Hepatocyte (in vitro differentiated cells): ENCODE measurements at regions not wholly inside any gene's neighbourhood (a gene's known extent, or its start where the extent isn't known, plus 50 kb on each side); places are given as distances from the start of the nearest gene placed in this dataset.

ENCODE experiments used
- DNase-seq: peaks from one replicate; pipeline ENCODE4 v3.0.0-alpha.2; 2016; ENCODE audit warnings: low spot score
- H2AFZ ChIP-seq: fragments of 200-600 bp; sonication (generic); 2 replicates; pipeline ENCODE4 v1.6.0; 2016; ENCODE audit warnings: antibody characterized with exemption, mild to moderate bottlenecking
- H3K27ac ChIP-seq: fragments of 200-600 bp; sonication (generic); 2 replicates; pipeline ENCODE4 v1.5.1; 2016; ENCODE audit warnings: mild to moderate bottlenecking
- H3K27me3 ChIP-seq: fragments of 200-600 bp; sonication (generic); 2 replicates; pipeline ENCODE4 v1.6.1; 2016
- H3K36me3 ChIP-seq: fragments of 200-600 bp; sonication (generic); replicated peaks from 2 replicates; pipeline ENCODE4 v1.5.1; 2016; ENCODE audit warnings: low read depth; ENCODE audit not compliant: insufficient read depth
- H3K4me1 ChIP-seq: fragments of 200-600 bp; sonication (generic); 2 replicates; pipeline ENCODE4 v1.5.1; 2016; ENCODE audit warnings: mild to moderate bottlenecking, moderate library complexity; ENCODE audit not compliant: insufficient read depth
- H3K4me2 ChIP-seq: fragments of 200-600 bp; sonication (generic); 2 replicates; pipeline ENCODE4 v1.6.0; 2016
- H3K4me3 ChIP-seq: fragments of 200-600 bp; sonication (generic); 2 replicates; pipeline ENCODE4 v1.5.1; 2016; ENCODE audit warnings: mild to moderate bottlenecking
- H3K79me2 ChIP-seq: fragments of 200-600 bp; sonication (generic); 2 replicates; pipeline ENCODE4 v1.6.0; 2017; ENCODE audit warnings: mild to moderate bottlenecking
- H3K9me2 ChIP-seq: fragments of 200-600 bp; sonication (generic); replicated peaks from 2 replicates; pipeline ENCODE4 v1.6.0; 2017; ENCODE audit warnings: mild to moderate bottlenecking; ENCODE audit not compliant: insufficient read depth
- H3K9me3 ChIP-seq: fragments of 200-600 bp; sonication (generic); 2 replicates; pipeline ENCODE4 v1.5.1; 2016; ENCODE audit warnings: low read depth, mild to moderate bottlenecking
- H4K20me1 ChIP-seq: fragments of 200-600 bp; sonication (generic); 2 replicates; pipeline ENCODE4 v1.6.0; 2016; ENCODE audit warnings: mild to moderate bottlenecking; ENCODE audit not compliant: insufficient read depth, poor library complexity, severe bottlenecking
- EZH2 ChIP-seq: fragments of 200-600 bp; sonication (generic); IDR thresholded peaks from 2 replicates; pipeline ENCODE4 v1.6.1; 2016; ENCODE audit warnings: antibody characterized with exemption, mild to moderate bottlenecking, borderline replicate concordance
- EZH2phosphoT487 ChIP-seq: fragments of 200-600 bp; sonication (generic); IDR thresholded peaks from one replicate; pipeline ENCODE4 v1.6.1; 2018; ENCODE audit warnings: antibody characterized with exemption, mild to moderate bottlenecking, low read depth, moderate library complexity; ENCODE audit not compliant: unreplicated experiment, severe bottlenecking
- whole genome bisulfite sequencing: methylation state at CpG from one replicate; pipeline ENCODE4 v1.1.6; 2016; ENCODE audit warnings: low lambda C conversion rate; ENCODE audit errors: missing lambda C conversion rate; 5-methylcytosine and 5-hydroxymethylcytosine counted together
- TF ChIP-seq, protein P1 (sequence below): fragments of 200-600 bp; sonication (generic); IDR thresholded peaks from 2 replicates; pipeline ENCODE4 v1.5.1; 2016; ENCODE audit warnings: antibody characterized with exemption, mild to moderate bottlenecking; ENCODE audit not compliant: poor library complexity

DNA sequence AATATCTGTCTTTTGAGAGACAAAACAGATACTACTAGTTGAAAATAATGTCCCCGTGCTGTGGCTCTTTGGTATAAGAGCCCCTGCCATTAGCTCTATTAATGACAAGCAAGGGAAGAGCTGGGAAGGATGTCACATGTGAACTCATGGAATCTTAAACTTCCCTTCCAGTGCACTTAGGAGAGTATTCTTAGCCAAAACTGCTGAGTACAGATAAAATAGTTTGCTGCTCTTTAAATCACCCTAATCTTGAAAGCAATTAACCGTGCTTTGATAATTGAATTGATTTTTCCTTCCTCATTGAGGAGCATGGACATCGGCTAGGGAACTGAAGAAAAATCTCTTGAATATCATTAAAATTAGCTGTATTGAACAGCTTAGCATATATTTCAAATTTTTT is 91.7 kb downstream of the SLC35B3 start:
- H3K9me2 ChIP-seq, result no peaks in the 10 kb centered on the region
- H3K4me1 ChIP-seq, result no peaks in the 10 kb centered on the region
- H3K36me3 ChIP-seq, result no peaks in the 10 kb centered on the region
- no peaks in the 10 kb centered on the region for H3K79me2 ChIP-seq
- TF ChIP-seq EZH2phosphoT487 (no peak), EZH2 (no peak)
- TF ChIP-seq, protein P1, sequence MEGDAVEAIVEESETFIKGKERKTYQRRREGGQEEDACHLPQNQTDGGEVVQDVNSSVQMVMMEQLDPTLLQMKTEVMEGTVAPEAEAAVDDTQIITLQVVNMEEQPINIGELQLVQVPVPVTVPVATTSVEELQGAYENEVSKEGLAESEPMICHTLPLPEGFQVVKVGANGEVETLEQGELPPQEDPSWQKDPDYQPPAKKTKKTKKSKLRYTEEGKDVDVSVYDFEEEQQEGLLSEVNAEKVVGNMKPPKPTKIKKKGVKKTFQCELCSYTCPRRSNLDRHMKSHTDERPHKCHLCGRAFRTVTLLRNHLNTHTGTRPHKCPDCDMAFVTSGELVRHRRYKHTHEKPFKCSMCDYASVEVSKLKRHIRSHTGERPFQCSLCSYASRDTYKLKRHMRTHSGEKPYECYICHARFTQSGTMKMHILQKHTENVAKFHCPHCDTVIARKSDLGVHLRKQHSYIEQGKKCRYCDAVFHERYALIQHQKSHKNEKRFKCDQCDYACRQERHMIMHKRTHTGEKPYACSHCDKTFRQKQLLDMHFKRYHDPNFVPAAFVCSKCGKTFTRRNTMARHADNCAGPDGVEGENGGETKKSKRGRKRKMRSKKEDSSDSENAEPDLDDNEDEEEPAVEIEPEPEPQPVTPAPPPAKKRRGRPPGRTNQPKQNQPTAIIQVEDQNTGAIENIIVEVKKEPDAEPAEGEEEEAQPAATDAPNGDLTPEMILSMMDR, result no peak
- DNase-seq, result no peak
- no peaks in the 10 kb centered on the region for H3K9me3 ChIP-seq
- WGBS, result 75% methylated on average over 3 of the region's 3 CpGs
- no peak overlapping the region for H3K27ac ChIP-seq
- no peaks in the 10 kb centered on the region for H3K27me3 ChIP-seq
- H3K4me2 ChIP-seq, result no peak overlapping the region
- H3K4me3 ChIP-seq, result no peak overlapping the region
- H2AFZ ChIP-seq, result no peak overlapping the region
- H4K20me1 ChIP-seq, result no peaks in the 10 kb centered on the region

DNA sequence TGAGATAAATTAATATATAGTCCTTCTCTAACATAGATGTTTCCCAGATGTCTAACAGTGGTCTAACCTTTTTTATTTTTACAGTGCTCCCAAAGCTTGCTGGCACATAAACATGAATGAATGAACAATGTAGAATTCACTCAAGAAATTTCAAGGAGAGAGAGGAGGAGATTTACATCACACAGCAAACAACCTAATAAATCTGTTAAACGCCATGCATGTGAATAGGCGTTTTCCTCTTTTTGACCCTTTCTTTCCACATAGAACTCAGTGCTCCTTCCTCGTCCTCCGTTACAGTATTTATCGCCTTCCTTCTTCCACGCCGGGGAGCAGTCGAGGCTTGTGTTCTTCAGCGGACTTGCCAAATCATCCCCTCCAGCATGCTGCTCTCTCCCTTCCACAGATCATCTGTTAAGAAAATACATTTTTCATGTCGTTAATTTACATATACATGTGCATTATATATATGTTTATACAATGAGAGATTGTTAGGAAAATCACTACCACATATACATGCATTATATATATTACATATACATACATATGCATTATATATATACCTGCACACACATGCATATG is 93.0 kb downstream of the SLC35B3 start:
- Histone ChIP-seq H3K27ac (no peak overlapping the region), H3K4me2 (no peak overlapping the region), H3K36me3 (no peaks in the 10 kb centered on the region), H2AFZ (no peak overlapping the region), H3K9me3 (no peaks in the 10 kb centered on the region), H3K79me2 (no peaks in the 10 kb centered on the region), H3K9me2 (no peaks in the 10 kb centered on the region), H4K20me1 (no peaks in the 10 kb centered on the region), H3K4me3 (no peak overlapping the region), H3K27me3 (no peaks in the 10 kb centered on the region), H3K4me1 (no peaks in the 10 kb centered on the region)
- WGBS, result 88% methylated on average over 10 of the region's 10 CpGs
- TF ChIP-seq, protein P1, result no peak
- TF ChIP-seq EZH2phosphoT487, result no peak
- no peak for TF ChIP-seq EZH2
- DNase-seq, result no peak

DNA sequence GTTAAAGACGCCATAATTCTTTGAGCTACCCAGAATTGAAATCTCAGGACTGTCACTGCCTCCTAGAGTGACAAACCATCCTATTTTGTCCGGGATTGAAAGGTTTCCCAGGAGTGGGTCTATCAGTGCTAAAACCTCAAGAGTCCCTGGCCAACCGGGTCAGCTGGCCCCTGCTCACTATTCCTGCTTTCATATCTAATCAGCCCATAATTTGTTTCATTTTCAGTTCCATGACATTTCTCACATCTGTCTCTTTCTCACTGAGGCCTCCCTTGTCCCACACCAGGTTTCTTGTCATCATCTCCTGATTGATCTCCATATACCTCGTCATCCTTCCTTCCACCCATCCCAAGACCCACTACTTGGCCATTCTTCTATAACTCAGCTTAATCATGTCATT is 98.2 kb downstream of the SLC35B3 start:
- no peak for DNase-seq
- no peaks in the 10 kb centered on the region for H3K36me3 ChIP-seq
- no peaks in the 10 kb centered on the region for H3K9me3 ChIP-seq
- H3K27ac ChIP-seq, result no peak overlapping the region
- no peaks in the 10 kb centered on the region for H3K79me2 ChIP-seq
- H3K4me3 ChIP-seq, result no peak overlapping the region
- WGBS, result 67% methylated on average over 4 of the region's 4 CpGs
- no peaks in the 10 kb centered on the region for H3K27me3 ChIP-seq
- no peaks in the 10 kb centered on the region for H3K9me2 ChIP-seq
- H4K20me1 ChIP-seq, result no peaks in the 10 kb centered on the region
- H2AFZ ChIP-seq, result no peak overlapping the region
- TF ChIP-seq EZH2, result no peak
- TF ChIP-seq EZH2phosphoT487, result no peak
- TF ChIP-seq, protein P1, result no peak
- H3K4me1 ChIP-seq, result no peaks in the 10 kb centered on the region
- no peak overlapping the region for H3K4me2 ChIP-seq
